ENCODE measurements at regions not wholly inside any gene's neighbourhood (a gene's known extent, or its start where the extent isn't known, plus 50 kb on each side); places are given as distances from the start of the nearest gene placed in this dataset.

GRCh38 chrX:150017868-150018267 lies 79.6 kb upstream of the EOLA2 start:
- TF ChIP-seq CTCF (IDR thresholded peaks at IDR 0.05) (no peak), POLR2AphosphoS5 (IDR thresholded peaks at IDR 0.05) (no peak), POLR2A (IDR thresholded peaks at IDR 0.05) (no peak)
